Esophagus muscularis mucosa (tissue), 4 donors: ENCODE measurements at regions not wholly inside any gene's neighbourhood (a gene's known extent, or its start where the extent isn't known, plus 50 kb on each side); places are given as distances from the start of the nearest gene placed in this dataset.
"Not testable (repeated sequence)": the region's sequence is repeated elsewhere in the genome, so short reads cannot be mapped to it uniquely, and the experiment has no call there.

Experiments
- DNase-seq: peaks from one replicate; pipeline ENCODE4 v3.0.0-alpha.2; 2017; ENCODE audit errors: extremely low spot score
- H3K27ac ChIP-seq, 4 donors: fragments of 200-600 bp; sonication (generic); replicated peaks in 1 of 4; 1 replicate in 3 of 4; 2 replicates in 1 of 4; pipeline ENCODE4 v1.5.1; 2016 to 2019; ENCODE audit warnings: mild to moderate bottlenecking in 1 of 4
- H3K27me3 ChIP-seq, 4 donors: fragments of 200-600 bp; sonication (generic); one replicate each; pipeline versions ENCODE4 v1.5.1 to v1.6.0; 2016 to 2019
- H3K36me3 ChIP-seq, 4 donors: fragments of 200-600 bp; sonication (generic); one replicate each; pipeline ENCODE4 v1.5.1; 2016 to 2019
- H3K4me1 ChIP-seq, 4 donors: fragments of 200-600 bp; sonication (generic); one replicate each; pipeline ENCODE4 v1.5.1; 2016 to 2019
- H3K4me3 ChIP-seq, 4 donors: fragments of 200-600 bp; sonication (generic); 1 replicate in 2 of 4; 2 replicates in 2 of 4; pipeline ENCODE4 v1.5.1; 2016 to 2019; ENCODE audit warnings: mild to moderate bottlenecking in 4 of 4, moderate library complexity in 1 of 4
- H3K9me3 ChIP-seq, 4 donors: fragments of 200-600 bp; sonication (generic); 1 replicate in 3 of 4; 2 replicates in 1 of 4; pipeline ENCODE4 v1.5.1; 2016 to 2019
- CTCF ChIP-seq, 3 experiments: fragments of 200-600 bp in 2 of 3; fragments of 450-650 bp in 1 of 3; sonication (generic) in 2 of 3; IDR thresholded peaks; one replicate each; pipeline ENCODE4 v1.5.1; 2017 to 2019; ENCODE audit warnings: antibody characterized with exemption in 3 of 3, mild to moderate bottlenecking in 2 of 3, moderate library complexity in 1 of 3
- EP300 ChIP-seq: sonication (generic); formaldehyde crosslinking; IDR thresholded peaks from one replicate; pipeline ENCODE4 v1.6.1; 2017; ENCODE audit warnings: antibody characterized with exemption
- POLR2A ChIP-seq: fragments of 450-650 bp; IDR thresholded peaks from one replicate; pipeline ENCODE4 v1.6.1; 2017; ENCODE audit warnings: antibody characterized with exemption, moderate library complexity, mild to moderate bottlenecking, low read depth
- POLR2AphosphoS5 ChIP-seq, 2 donors: sonication (generic); formaldehyde crosslinking; IDR thresholded peaks; one replicate each; pipeline ENCODE4 v1.6.1; 2017; ENCODE audit warnings: antibody characterized with exemption in 2 of 2
- WGBS: methylation state at CpG from one replicate; pipeline ENCODE4 v1.1.5; 2018; 5-methylcytosine and 5-hydroxymethylcytosine counted together
- intact Hi-C: fragments of 100-400 bp; cut with DNase I; formaldehyde crosslinking; loops from one replicate; pipeline ENCODE4 v1.15.1; 2023

GRCh38 chr5:154598021-154598420 lies 120.0 kb upstream of the HAND1 start:
- no peaks in the 10 kb centered on the region for H3K9me3 ChIP-seq
- no peak overlapping the region for H3K4me3 ChIP-seq
- peaks cover 0 to 21% (median 0%) of the 10 kb centered on the region in 4 donors for H3K27me3 ChIP-seq
- TF ChIP-seq POLR2AphosphoS5 (IDR thresholded peaks at IDR 0.05) (no peak), POLR2A (no peak), CTCF (IDR thresholded peaks at IDR 0.05) (no peak), EP300 (no peak)
- WGBS, result 89% methylated on average over 2 of the region's 2 CpGs
- no peaks in the 10 kb centered on the region for H3K36me3 ChIP-seq
- no peak overlapping the region for H3K27ac ChIP-seq
- no peaks in the 10 kb centered on the region for H3K4me1 ChIP-seq
- intact Hi-C loops, result no loop called here
- DNase-seq, result no peak

GRCh38 chr5:154596844-154597243 lies 118.8 kb upstream of the HAND1 start:
- peaks cover 0 to 18% (median 0%) of the 10 kb centered on the region in 4 donors for H3K27me3 ChIP-seq
- H3K4me1 ChIP-seq, H3K9me3 ChIP-seq, H3K36me3 ChIP-seq, intact Hi-C loops, H3K4me3 ChIP-seq, DNase-seq, H3K27ac ChIP-seq: not testable (repeated sequence)
- 82% methylated on average over 5 of the region's 5 CpGs for WGBS

- H3K36me3 ChIP-seq, result no peaks in the 10 kb centered on the region
- H3K4me3 ChIP-seq, result no peak overlapping the region
- peaks cover 0 to 18% (median 0%) of the 10 kb centered on the region in 4 donors for H3K27me3 ChIP-seq
- no peak for DNase-seq
- H3K27ac ChIP-seq, result no peak overlapping the region
- no peaks in the 10 kb centered on the region for H3K4me1 ChIP-seq
- no peaks in the 10 kb centered on the region for H3K9me3 ChIP-seq
- intact Hi-C loops, result no loop called here
- WGBS, result 59% methylated on average over 6 of the region's 9 CpGs
- TF ChIP-seq POLR2A (no peak), EP300 (no peak), POLR2AphosphoS5 (IDR thresholded peaks at IDR 0.05) (no peak)
Observed at GRCh38 chr5:154595662-154596061, 117.6 kb upstream of the HAND1 start.

- Histone ChIP-seq H3K27ac (no peak overlapping the region), H3K4me3 (no peak overlapping the region), H3K4me1 (no peaks in the 10 kb centered on the region), H3K27me3 (peaks cover 0 to 12% (median 0%) of the 10 kb centered on the region in 4 donors), H3K36me3 (no peaks in the 10 kb centered on the region), H3K9me3 (no peaks in the 10 kb centered on the region)
- intact Hi-C loops, result no loop called here
- DNase-seq, result no peak
- no peak for TF ChIP-seq POLR2A
- no peak for TF ChIP-seq EP300
- no peak for TF ChIP-seq POLR2AphosphoS5 (IDR thresholded peaks at IDR 0.05)
- no peak for TF ChIP-seq CTCF (IDR thresholded peaks at IDR 0.05)
Observed at GRCh38 chr5:154593796-154594195, 115.8 kb upstream of the HAND1 start.

- intact Hi-C loops, result no loop called here
- Histone ChIP-seq H3K4me3 (no peak overlapping the region), H3K4me1 (no peaks in the 10 kb centered on the region), H3K27ac (no peak overlapping the region), H3K36me3 (no peaks in the 10 kb centered on the region), H3K27me3 (peaks cover 0 to 7% (median 0%) of the 10 kb centered on the region in 4 donors), H3K9me3 (no peaks in the 10 kb centered on the region)
- no peak for DNase-seq
- TF ChIP-seq CTCF (IDR thresholded peaks at IDR 0.05), result no peak
- no peak for TF ChIP-seq POLR2A
- TF ChIP-seq EP300, result no peak
- no peak for TF ChIP-seq POLR2AphosphoS5 (IDR thresholded peaks at IDR 0.05)
- WGBS, result 71% methylated on average over 3 of the region's 3 CpGs
Observed at GRCh38 chr5:154593071-154593470, 115.0 kb upstream of the HAND1 start.

- WGBS, result 64% methylated on average over 4 of the region's 4 CpGs
- intact Hi-C loops, result no loop called here
- TF ChIP-seq POLR2AphosphoS5 (IDR thresholded peaks at IDR 0.05) (no peak), EP300 (no peak), CTCF (IDR thresholded peaks at IDR 0.05) (no peak), POLR2A (no peak)
- DNase-seq, result no peak
- Histone ChIP-seq H3K9me3 (no peaks in the 10 kb centered on the region), H3K27ac (no peak overlapping the region), H3K4me3 (no peak overlapping the region), H3K27me3 (peaks cover 0 to 11% (median 0%) of the 10 kb centered on the region in 4 donors), H3K4me1 (no peaks in the 10 kb centered on the region), H3K36me3 (no peaks in the 10 kb centered on the region)
Observed at GRCh38 chr5:154590093-154590724, 112.2 kb upstream of the HAND1 start.
